ENCODE measurements at regions not wholly inside any gene's neighbourhood (a gene's known extent, or its start where the extent isn't known, plus 50 kb on each side); places are given as distances from the start of the nearest gene placed in this dataset.
A peak's percentile ranks its signal among the peaks of the same experiment; 100 is the strongest.
"Not testable (repeated sequence)": the region's sequence is repeated elsewhere in the genome, so short reads cannot be mapped to it uniquely, and the experiment has no call there.

DNA sequence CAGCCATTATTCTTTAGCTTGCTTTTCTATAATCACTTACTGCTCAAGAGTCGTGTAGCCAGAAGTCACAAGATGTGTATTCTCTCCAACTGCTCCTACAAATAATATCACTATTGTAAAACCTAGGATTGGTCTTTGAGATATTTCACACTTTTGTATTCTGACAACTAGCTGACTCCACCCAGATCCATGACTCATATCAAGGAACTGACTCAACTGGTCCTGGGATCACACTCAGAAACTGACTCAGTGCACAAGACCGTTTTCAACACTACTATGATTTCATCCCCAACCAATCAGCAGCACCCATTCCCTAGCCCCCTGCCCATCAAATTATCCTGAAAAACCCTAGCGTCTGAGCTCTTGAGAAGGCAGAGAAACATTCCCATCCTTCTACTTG is 56.5 kb upstream of the ORC5 start:
- peak; percentile 37 for DNase-seq (ENCODE audit: low read depth, low spot score)
- no peak overlapping the region for H3K27ac ChIP-seq

DNA sequence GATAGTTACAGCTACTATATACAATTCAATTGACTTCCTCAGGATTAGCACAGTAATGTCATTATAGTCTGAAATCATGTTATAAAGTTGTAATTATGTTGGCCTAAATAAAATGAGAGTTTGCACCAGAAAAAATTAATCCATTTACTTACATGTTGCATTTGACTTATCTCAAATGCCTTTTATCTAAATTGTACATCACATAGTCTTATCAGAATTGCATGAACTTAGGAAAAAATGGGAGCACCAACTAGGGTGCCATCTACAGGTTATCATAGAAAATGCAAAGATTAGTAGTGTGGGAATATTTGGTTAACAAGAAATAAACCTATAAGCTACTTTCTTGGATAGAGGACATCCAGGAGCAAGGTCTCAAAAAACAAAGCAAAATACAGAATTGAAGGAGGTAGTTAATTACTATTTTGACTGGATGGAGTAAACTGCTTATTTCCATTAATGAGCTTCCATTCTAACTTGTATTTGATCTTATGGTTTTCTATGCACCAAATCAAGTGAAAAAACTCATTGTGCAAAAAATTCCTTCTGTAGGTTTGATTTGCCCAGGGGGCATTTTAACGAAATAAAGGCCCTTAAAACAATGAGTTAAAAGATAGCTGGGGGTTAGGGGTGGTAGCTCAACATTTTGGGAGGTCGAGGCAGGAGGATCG is 60.0 kb upstream of the ORC5 start:
- H3K27ac ChIP-seq: no peak overlapping the region
- no peak for DNase-seq (ENCODE audit: low read depth, low spot score)

DNA sequence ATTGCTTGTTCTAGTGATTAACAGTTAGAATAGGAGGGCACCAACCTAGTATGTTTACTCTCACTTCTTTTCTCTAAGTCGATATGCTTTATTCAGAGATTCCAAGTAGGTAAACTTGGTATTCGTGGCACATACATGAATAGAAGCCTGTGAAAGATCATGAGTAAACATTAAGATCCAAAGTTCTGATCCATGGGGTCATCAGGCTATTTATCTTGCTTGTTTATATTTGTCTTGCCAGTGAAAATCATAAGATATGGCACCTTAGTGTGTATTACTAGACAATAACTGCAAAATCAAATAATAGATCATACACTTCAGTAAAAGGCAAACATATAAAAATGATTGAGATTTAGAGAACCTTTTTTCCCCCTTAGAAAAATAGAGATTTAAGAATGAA is 56.5 kb upstream of the LHFPL3 start:
- H3K27ac ChIP-seq: no peak overlapping the region
- no peak for DNase-seq (ENCODE audit: low read depth, low spot score)

DNA sequence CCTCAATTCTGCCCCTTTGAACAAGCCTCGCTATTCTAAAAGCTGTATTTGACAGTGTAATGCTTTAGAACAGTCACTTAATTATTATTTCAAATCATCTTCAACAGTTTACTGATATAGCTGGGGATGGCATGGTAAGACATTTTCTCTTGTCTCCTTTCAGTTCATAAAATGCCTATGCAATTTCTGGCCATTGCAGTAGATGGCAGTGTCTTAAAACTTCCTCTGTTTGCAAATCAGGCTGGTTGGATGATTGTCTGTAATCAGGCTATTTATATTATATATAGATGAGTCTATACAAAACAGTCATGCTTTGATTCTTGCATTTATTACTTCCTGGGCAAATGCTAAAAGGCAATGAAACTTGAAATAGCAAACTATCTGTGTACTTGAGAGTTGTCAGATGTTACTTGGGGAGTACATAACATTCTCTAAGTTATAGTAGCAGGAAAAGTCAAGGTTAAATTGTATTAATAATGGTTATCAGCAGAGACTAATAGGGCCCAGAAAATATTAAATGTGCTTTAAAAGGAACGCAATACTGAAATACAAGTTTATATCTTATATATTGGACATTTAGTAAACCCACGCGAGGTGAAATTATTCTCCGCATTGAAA is 55.5 kb upstream of the LHFPL3 start:
- no peak overlapping the region for H3K27ac ChIP-seq
- peak; percentile 6 for DNase-seq (ENCODE audit: low read depth, low spot score)

DNA sequence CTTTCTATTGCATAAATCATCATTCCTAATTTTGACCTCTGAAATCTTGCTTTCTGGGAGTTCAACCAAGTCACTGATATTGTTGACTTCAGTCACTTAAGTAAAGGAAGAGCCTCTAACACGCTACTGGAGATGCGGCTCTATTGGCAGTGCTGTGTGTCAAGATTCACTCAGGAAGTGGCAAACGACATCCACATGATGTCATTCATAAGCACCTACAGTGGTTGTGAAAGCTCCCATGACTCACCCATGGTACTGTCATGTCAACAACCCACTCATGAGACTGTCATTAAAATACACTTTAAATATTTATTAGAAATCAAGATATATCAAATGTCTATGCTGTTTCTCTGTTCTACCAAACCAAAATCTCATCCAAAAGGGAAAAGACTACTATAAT is 52.5 kb upstream of the LHFPL3 start:
- DNase-seq (ENCODE audit: low read depth, low spot score): peak; percentile 20
- no peak overlapping the region for H3K27ac ChIP-seq

DNA sequence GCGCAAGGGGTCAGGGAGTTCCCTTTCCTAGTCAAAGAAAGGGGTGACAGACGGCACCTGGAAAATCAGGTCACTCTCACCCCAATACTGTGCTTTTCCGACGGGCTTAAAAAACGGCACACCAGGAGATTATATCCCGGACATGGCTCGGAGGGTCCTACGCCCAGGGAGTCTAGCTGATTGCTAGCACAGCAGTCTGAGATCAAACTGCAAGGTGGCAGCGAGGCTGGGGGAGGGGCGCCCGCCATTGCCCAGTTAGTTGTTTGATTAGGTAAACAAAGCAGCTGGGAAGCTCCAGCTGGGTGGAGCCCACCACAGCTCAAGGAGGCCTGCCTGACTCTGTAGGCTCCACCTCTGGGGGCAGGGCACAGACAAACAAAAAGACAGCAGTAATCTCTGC is 51.7 kb upstream of the LHFPL3 start:
- H3K27ac ChIP-seq; DNase-seq (ENCODE audit: low read depth, low spot score): not testable (repeated sequence)

Measured in epithelial cell of prostate (primary cell).